ENCODE measurements at regions not wholly inside any gene's neighbourhood (a gene's known extent, or its start where the extent isn't known, plus 50 kb on each side); places are given as distances from the start of the nearest gene placed in this dataset.

DNA sequence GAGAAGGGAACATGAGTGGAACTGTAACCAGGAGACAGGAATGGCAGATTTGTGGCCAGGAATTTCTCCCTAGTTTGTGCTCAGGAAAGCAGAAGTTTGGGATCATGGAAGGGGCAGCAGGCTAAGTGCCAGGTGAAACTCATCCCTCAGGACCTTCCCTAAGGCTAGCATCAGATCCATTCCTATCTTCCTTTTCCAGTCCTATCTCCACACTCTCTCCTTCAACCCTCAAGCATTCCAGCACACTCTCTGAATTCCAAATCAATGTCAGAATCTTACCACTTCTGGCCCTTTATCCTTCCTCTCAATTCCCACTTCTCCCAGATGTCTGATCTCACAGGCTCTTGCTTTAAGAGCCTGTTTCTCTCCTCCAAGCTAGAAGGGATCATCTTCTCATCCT, 53.2 kb upstream of the GRIA1 start:
- TF ChIP-seq, protein P1, sequence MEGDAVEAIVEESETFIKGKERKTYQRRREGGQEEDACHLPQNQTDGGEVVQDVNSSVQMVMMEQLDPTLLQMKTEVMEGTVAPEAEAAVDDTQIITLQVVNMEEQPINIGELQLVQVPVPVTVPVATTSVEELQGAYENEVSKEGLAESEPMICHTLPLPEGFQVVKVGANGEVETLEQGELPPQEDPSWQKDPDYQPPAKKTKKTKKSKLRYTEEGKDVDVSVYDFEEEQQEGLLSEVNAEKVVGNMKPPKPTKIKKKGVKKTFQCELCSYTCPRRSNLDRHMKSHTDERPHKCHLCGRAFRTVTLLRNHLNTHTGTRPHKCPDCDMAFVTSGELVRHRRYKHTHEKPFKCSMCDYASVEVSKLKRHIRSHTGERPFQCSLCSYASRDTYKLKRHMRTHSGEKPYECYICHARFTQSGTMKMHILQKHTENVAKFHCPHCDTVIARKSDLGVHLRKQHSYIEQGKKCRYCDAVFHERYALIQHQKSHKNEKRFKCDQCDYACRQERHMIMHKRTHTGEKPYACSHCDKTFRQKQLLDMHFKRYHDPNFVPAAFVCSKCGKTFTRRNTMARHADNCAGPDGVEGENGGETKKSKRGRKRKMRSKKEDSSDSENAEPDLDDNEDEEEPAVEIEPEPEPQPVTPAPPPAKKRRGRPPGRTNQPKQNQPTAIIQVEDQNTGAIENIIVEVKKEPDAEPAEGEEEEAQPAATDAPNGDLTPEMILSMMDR (IDR thresholded peaks at IDR 0.05): no peak
- TF ChIP-seq EP300 (IDR thresholded peaks at IDR 0.05): no peak
